Type B pancreatic cell (in vitro differentiated cells): ENCODE measurements at regions not wholly inside any gene's neighbourhood (a gene's known extent, or its start where the extent isn't known, plus 50 kb on each side); places are given as distances from the start of the nearest gene placed in this dataset.
"Not testable (repeated sequence)": the region's sequence is repeated elsewhere in the genome, so short reads cannot be mapped to it uniquely, and the experiment has no call there.

Experiments used
- DNase-seq: peaks from one replicate; pipeline ENCODE4 v3.0.0; 2021; ENCODE audit warnings: mixed read lengths; ENCODE audit not compliant: unreplicated experiment; ENCODE audit errors: extremely low spot score
- H3K27ac Mint-ChIP-seq: 2 replicates; pipeline ENCODE4 v1.8.0; 2021; ENCODE audit warnings: mild to moderate bottlenecking, mixed read lengths
- H3K27me3 Mint-ChIP-seq: 2 replicates; pipeline ENCODE4 v1.8.0; 2021; ENCODE audit warnings: mixed read lengths
- H3K36me3 Mint-ChIP-seq: 2 replicates; pipeline ENCODE4 v1.8.0; 2021; ENCODE audit warnings: mixed read lengths
- H3K4me1 Mint-ChIP-seq: one replicate; pipeline ENCODE4 v1.8.0; 2021; ENCODE audit warnings: mixed read lengths; ENCODE audit not compliant: unreplicated experiment
- H3K4me3 Mint-ChIP-seq: 2 replicates; pipeline ENCODE4 v1.8.0; 2021; ENCODE audit warnings: mild to moderate bottlenecking, mixed read lengths
- H3K9me3 Mint-ChIP-seq: 2 replicates; pipeline ENCODE4 v1.8.0; 2021; ENCODE audit warnings: mixed read lengths
- CTCF ChIP-seq: fragments of 200-600 bp; sonication (generic); conservative IDR thresholded peaks from 2 replicates; pipeline ENCODE4 v1.5.0; 2021; ENCODE audit warnings: antibody characterized with exemption, mild to moderate bottlenecking

- H3K27ac Mint-ChIP-seq = no peak overlapping the region
- peaks cover 7% of the 10 kb centered on the region for H3K9me3 Mint-ChIP-seq
Measured at GRCh38 chr7:112584290-112584689, 103.5 kb downstream of the LSMEM1 start.

GRCh38 chr7:112587504-112587903 lies 106.7 kb downstream of the LSMEM1 start:
- no peaks in the 10 kb centered on the region for H3K9me3 Mint-ChIP-seq
- no peaks in the 10 kb centered on the region for H3K4me1 Mint-ChIP-seq
- no peak for DNase-seq
- H3K27ac Mint-ChIP-seq = no peak overlapping the region
- H3K4me3 Mint-ChIP-seq = no peak overlapping the region
- no peak for TF ChIP-seq CTCF
- H3K27me3 Mint-ChIP-seq = no peaks in the 10 kb centered on the region
- H3K36me3 Mint-ChIP-seq = no peaks in the 10 kb centered on the region

More at GRCh38 chr7:112584290-112584689, 103.5 kb downstream of the LSMEM1 start:
- Mint-ChIP-seq H3K4me3 (no peak overlapping the region), H3K4me1 (no peaks in the 10 kb centered on the region), H3K27me3 (no peaks in the 10 kb centered on the region), H3K36me3 (no peaks in the 10 kb centered on the region)
- no peak for DNase-seq
- TF ChIP-seq CTCF = no peak

GRCh38 chr7:112592565-112593263 lies 111.9 kb downstream of the LSMEM1 start:
- not testable (repeated sequence) for H3K36me3 Mint-ChIP-seq, H3K4me3 Mint-ChIP-seq, H3K9me3 Mint-ChIP-seq, H3K27me3 Mint-ChIP-seq, DNase-seq, H3K27ac Mint-ChIP-seq
- H3K4me1 Mint-ChIP-seq = peaks cover 14% of the 10 kb centered on the region

- TF ChIP-seq CTCF = no peak
- no peak for DNase-seq
- no peaks in the 10 kb centered on the region for H3K9me3 Mint-ChIP-seq
- no peak overlapping the region for H3K4me3 Mint-ChIP-seq
- no peaks in the 10 kb centered on the region for H3K36me3 Mint-ChIP-seq
- no peak overlapping the region for H3K27ac Mint-ChIP-seq
- H3K4me1 Mint-ChIP-seq = peaks cover 14% of the 10 kb centered on the region
- no peaks in the 10 kb centered on the region for H3K27me3 Mint-ChIP-seq
Measured at GRCh38 chr7:112594397-112594796, 113.6 kb downstream of the LSMEM1 start.

GRCh38 chr7:112596260-112596659 lies 115.5 kb downstream of the LSMEM1 start:
- H3K36me3 Mint-ChIP-seq = no peaks in the 10 kb centered on the region
- no peak for DNase-seq
- H3K4me3 Mint-ChIP-seq = no peak overlapping the region
- H3K27ac Mint-ChIP-seq = no peak overlapping the region
- no peak for TF ChIP-seq CTCF
- H3K4me1 Mint-ChIP-seq = peaks cover 14% of the 10 kb centered on the region
- H3K27me3 Mint-ChIP-seq = no peaks in the 10 kb centered on the region
- H3K9me3 Mint-ChIP-seq = no peaks in the 10 kb centered on the region

- no peak overlapping the region for H3K27ac Mint-ChIP-seq
- no peak overlapping the region for H3K4me3 Mint-ChIP-seq
- H3K36me3 Mint-ChIP-seq = no peaks in the 10 kb centered on the region
- H3K9me3 Mint-ChIP-seq = no peaks in the 10 kb centered on the region
- no peak for TF ChIP-seq CTCF
- H3K4me1 Mint-ChIP-seq = peaks cover 14% of the 10 kb centered on the region
- DNase-seq = no peak
- H3K27me3 Mint-ChIP-seq = no peaks in the 10 kb centered on the region
Measured at GRCh38 chr7:112596981-112597380, 116.2 kb downstream of the LSMEM1 start.
